ENCODE measurements at regions not wholly inside any gene's neighbourhood (a gene's known extent, or its start where the extent isn't known, plus 50 kb on each side); places are given as distances from the start of the nearest gene placed in this dataset.

DNA sequence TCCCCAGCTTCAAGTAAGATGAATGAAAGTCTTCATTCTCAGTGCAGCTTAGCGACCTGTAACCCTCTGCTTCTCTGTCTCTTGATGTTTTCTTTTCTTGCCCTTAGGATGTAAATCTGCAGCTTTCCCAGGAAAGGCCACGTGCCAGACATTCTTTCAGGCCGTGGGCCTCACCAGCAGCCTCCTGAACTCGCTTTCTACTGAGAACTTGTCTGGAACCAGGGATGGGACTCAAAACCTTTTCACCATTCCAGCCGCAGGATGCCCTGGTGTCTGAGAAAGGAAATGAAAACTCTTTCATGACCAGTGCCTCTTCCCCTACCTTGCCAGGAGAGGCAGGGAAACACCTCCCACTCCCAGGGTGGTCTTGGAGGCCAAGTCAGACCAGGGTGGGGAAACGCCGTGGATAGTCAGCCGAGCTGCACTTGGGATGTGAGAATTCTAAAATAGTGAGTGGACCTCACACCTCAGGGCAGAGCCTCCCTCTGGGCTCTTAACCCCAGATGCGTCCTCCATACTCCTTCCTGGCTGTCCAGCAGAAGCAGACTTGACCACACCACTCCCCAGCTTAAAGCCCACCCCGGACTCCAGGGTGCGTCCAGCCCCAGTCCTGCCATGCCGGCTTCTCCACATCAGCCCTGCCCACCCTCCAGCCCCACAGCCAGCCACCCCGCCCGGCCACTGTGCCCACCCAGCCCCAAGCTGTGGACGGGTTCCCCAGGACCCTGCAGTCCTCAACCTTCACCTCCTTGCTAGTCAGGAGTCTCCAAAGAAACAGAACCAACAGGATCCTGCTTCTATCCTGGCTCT is 115.5 kb downstream of the TWIST2 start:
- no peak for DNase-seq

DNA sequence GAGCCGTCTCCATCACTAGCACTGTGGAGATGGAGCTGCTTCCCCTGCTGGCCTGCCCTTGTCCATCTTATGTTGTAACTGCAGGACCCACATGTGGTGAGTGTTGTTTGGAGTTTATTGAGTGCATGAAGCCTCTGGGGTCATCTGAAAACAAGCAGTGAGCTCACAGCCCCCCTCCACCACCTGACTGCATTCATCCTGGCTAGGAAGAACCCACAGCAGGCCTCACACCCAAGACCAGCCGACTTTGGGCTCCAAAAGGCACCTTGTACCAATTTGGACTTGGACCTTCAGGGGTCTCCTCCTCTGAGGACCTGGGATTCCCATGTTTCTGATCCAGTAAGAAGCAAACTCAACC is 116.1 kb downstream of the TWIST2 start:
- no peak for DNase-seq

GRCh38 chr2:238964544-238965067 is 116.7 kb downstream of the TWIST2 start:
- no peak for DNase-seq

DNA sequence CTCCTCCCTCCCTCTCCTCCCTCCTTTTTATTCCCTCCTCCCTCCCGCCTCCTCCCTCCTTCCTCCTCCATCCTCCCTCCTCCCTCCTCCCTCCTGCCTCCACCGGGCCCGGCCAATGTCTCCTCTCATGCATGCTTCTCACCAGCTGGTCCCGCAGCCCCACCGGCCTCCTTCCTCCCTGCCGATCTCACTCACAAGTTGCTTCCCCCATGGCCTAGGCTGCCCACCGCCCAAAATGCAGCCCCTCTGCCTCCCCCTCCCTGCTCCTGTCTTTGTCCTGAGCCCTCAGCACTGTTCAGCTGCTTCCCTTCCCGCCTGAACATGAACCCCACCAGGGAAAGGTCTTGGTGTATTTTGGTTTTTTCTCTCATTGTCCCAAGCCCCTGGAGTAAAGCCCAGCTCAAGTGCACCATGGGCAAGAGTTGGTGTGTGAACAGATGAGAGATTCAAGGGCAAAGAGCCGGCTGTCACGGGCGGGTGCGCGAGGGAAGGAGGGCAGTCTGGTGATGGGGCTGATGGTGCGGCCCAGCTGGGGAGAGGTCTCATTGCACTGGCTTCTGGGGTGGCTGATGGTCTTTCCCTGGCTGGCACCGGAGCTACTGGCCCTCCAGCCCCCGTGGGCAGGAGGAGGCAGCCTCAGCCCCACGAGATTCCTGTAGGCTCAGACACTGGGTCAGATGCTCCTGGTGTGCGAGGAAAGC is 117.6 kb downstream of the TWIST2 start:
- no peak for DNase-seq

DNA sequence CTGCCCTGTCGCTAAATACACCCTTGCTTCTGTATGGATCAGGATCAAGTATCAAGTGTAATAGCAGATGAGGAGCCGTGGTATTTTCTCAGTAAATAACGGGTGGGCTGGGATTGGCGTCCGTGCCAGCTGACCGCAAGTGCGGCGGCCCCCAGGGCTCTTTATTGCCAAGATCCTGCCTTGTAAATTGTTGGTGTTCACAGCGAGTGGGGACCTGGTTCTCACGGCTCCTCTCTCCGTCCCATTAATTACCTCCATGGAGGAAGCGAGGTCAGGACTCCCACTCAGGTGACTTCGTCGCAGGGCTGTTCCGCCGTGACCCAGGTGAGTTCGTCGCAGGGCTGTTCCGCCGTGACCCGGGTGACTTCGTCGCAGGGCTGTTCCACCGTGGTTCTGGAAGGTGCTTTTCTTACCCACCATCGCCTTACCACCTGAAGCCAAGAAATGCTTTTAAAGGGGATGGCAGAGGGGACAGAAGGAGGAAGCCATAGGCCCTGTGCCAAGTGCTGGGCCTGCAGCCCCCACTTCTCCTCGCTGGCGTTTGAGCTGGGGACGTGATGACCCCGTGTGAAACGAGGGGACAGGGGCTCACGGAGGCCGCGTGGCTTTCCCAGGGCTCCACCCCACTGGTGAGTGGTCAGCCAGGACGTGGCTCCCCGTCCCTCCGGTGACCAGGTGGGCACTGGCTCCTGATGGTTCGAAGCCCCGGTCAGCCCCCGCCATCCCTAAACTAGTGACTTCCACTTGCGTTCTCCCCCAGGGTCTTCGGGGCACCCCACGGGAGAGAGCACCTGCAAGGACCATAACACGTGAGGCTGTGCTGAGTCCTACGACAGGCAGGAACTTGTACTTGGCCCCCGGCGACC is 118.4 kb downstream of the TWIST2 start:
- DNase-seq, result no peak

GRCh38 chr2:238967031-238967977 is 119.4 kb downstream of the TWIST2 start:
- DNase-seq, result no peak

GRCh38 chr2:238967978-238968360 is 120.1 kb downstream of the TWIST2 start:
- DNase-seq, result no peak

- no peak for DNase-seq
Observed at GRCh38 chr2:238968616-238969384, 120.9 kb downstream of the TWIST2 start.

- DNase-seq, result no peak
Observed at GRCh38 chr2:238969857-238970256, 122.0 kb downstream of the TWIST2 start.

- DNase-seq, result peak; percentile 16
Observed at GRCh38 chr2:238970553-238971081, 122.7 kb downstream of the TWIST2 start.

DNA sequence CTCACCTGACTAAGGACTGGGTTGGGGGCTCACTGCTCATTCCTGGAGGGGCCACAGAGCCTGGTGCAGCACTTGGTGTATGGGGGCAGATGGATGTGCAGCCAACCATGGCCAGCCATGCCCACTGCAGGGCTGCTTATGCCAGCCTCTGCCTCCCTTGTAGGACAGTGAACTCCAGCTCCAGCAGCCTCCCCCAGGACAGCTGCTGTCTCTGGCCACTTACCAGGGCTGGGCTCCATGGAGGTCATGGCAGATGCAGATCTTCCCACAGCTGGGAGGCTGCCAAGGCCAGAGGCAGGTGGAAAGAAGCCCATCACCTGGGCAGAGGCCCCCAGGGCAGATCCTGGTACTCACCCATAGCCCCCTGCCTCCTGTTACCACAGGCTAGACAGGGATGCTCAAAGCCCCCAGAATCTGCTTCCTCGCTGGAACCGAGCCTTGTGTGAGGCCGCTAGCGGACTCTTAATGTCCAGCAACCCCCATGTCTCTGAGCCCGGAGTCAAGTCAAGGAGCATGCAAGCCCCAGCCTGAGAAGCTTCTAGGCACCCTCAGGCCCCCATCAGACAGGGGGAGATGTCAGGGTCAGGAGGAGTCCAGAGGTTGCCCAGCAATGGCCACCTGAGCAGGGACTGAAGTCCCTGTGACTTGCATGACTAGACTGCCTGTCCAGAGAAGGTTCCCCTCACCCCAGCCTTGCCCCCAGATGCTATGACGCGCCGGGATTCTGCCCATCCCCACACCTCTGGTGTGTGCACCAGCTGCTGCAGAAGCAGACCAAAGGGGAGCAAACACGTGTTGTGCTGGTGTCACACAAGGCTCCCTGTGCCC is 123.6 kb downstream of the TWIST2 start:
- DNase-seq, result no peak

- DNase-seq, result no peak
Observed at GRCh38 chr2:238972146-238972445, 124.2 kb downstream of the TWIST2 start.

DNA sequence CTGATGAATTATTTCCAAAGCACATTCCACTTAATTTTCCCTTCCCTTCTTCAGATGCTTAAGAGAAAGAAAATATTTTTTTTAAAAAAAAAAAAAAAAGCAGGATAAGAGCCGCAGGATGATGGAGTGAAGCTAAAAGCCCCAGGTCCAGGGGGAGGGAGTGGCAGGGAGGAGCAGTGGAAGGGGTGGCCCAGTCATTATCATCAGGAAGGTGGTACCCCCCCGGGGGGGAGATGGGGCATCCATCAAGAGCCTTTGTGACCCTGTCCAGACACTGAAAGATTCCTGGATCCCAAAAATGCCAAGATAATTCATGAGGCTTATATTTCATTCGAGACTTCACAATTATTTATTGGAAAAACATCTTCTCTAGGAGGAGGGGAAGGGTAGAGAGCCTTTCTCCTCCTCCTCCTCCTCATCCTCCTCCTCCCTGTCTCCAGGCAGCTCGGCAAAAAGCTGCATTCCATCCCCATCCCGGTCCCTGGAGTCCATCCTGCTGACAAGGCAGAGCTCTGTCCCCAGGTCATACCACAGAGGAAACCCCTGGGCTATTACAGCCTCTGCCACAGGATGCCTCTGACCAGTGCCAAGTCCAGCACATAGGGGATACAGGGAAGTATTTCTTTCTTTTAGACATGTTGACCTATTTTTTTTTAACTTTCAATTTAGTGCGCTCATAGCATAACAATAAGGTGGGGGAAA is 125.3 kb downstream of the TWIST2 start:
- no peak for DNase-seq

DNA sequence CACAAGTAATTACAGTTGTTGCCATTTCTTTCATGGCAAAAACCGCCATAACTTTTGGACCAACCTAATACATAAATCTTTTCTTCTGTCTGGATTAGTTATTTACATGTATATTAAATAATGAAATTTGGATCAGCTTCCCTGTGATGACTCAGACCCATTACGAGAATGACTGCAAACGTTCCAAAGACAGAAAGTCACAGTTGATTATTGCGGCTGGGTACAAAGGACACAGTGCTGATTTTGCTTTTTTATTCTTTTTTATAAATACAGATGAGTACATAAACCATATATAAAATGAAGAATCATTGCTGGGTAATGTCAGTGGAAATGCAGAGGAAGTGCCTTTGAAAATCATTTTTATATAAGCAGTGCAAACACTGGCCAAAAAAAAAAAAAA is 126.2 kb downstream of the TWIST2 start:
- DNase-seq, result no peak

DNA sequence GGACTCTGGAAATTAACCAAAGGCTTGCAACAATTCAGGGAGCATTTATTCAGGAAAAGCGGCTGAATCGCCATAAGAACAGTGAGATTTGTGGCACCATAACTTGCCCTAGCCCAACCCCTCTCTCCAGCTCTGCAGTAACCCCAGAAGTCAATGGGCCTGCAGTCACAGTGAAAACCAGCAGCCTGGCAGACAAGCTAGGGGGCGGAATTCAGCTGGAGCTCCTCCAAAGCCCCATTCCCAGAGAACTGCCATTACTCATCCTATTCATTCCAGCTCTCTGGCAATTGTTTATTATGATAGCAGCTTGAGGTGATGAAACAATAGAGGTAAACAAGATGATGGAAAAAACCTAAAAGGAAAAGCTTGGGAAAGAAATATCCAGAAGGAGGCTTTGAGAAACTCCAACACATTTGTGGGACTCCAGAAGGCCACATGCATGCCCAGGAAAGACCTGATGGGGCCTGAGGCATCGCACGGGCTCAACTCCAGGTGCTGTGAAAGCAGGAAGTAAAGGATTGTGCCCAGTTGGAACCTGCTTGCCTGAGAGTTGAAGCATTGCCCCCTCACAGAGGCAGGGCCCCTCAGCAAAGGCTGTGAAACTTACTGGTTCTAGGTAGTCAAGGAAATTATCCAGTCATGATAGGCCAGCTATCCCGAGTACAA is 126.7 kb downstream of the TWIST2 start:
- no peak for DNase-seq

GRCh38 chr2:238975408-238975807 is 127.5 kb downstream of the TWIST2 start:
- no peak for DNase-seq

- DNase-seq, result no peak
Observed at GRCh38 chr2:238978497-238978896, 130.6 kb downstream of the TWIST2 start.

GRCh38 chr2:238979636-238980035 is 131.8 kb downstream of the TWIST2 start:
- DNase-seq, result no peak
